HG03103 (cell line): ENCODE measurements at regions not wholly inside any gene's neighbourhood (a gene's known extent, or its start where the extent isn't known, plus 50 kb on each side); places are given as distances from the start of the nearest gene placed in this dataset.

Source experiments
- ATAC-seq: cut with Tn5 transposase; IDR thresholded peaks from one replicate; pipeline ENCODE4 v1.9.1; 2021; ENCODE audit warnings: low read depth; ENCODE audit not compliant: unreplicated experiment

DNA sequence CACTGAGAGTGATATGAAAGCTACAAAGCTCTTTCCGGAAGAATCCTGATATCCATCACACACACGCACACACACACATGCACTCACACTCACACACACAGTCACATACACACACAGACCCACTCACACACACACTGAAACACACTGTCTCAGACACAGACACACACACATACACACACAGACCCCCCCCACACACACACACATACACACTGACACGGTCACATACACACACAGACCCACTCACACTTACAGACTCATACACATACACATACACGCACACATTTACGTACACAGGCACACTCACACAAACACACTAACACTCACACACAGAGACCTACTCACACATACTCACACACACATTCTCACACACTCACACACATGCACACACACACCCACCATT lies 58.6 kb downstream of the LIG4 start:
- ATAC-seq = no peak

DNA sequence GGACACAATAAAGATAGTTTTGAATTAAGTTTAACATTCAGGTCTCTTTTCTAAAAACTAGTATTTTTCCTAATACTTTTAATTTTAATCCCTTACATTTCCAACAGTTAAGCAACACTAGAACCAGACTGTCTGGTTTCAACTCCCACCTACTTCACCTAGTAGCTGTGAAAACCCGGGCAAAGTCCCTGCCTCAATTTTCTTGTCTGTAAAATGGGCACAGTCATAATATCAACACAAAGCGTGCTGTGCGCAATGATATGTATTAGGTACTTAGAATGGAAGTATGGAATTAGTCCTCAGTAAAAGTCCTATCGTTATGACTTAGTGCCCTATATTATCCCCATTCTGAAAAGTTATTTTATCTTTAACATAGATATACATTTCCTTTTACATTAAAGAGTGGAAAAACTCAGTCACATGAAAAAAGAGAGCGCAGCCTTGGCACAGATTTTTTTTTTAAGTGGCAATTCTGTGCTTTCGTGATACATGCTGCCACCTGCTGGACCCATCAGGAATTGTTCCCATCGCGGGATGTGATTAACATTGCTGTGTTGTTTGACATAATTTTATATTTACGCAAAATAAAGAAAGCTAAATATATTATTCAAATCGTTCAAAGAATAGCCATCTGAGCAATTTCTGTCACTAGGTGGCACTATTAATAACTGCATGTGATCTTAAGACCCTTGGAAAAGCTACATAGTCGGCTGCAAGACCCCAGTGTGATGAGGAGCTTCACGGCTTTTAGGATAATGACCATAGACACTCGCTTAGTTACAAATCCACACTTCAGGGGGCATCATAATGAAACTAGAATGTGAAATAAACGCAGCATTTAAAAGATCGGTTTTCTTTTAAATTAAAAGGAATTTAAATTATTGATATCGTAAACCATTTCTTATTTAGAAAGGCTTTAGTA lies 59.9 kb downstream of the LIG4 start:
- peak; percentile 56 for ATAC-seq

DNA sequence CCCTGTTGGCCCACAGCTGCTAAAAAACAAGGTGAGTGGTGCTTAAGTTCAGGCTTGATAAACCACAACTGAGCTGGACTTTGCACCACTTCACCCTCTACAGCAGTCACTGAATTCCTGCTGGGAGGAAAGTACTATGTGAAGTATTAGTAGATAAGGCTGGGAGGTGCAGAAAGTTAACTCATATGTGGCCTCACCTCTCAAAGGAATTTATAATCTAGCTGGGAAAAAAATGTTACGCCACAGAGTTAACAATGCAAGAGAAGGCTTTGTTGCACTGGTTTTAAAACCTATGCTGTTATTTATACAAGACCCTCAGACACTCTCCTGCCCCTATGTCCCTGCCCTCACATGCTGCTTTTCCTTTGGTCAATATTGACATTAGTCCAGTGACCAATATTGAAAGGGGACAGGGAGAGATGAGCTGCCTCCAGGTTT lies 60.9 kb downstream of the LIG4 start:
- ATAC-seq = no peak

DNA sequence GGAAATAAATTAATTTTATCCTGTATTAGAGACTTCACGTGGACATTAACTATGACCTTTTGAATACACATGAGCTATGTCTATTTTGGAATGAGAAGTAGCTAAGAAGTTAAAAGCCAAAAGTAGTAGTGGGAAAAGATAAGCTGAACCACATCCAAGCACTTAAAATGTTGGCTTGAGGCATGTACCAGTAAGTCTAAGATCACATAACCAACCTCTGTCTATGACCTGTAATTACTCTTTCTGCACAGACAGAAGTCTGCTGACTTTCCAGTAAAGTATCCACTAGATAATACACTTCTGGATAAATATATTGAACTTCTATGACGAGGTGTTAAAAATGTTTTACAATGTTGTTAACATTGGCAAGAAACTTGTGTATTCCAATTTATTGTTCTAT lies 68.7 kb downstream of the LIG4 start:
- no peak for ATAC-seq

DNA sequence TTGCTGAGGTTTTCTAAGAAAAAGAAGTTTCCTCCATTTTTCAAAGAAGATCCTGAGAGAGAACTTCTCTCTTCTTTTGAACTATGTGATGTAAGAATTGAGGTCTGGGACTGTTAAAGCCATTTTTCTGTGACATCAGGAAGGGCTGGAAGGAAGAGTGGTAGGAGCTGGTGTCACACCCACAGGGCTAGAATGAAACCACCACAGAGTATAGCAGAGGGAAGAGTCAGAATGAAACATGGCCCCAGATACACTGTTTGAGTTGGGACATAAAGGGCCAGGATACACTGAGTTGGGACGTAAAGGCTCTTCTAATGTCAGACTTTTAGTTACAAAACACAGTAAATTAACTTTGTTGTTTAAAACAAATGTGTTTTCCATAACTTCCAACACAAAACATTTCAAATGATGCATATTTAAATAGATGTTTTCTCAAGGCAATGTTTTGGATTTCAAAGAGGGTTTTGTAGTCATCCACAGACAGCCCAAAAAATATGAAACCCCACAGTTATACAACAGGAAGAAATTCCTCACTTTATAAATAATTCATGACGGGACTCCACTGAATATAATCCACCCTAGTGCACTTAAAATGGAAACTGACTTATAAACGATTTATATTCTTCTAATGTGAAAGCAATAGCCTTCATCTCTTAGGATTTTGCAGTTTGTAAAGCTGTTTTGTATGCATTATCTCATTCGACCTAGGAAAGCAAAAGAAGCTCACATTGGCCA lies 72.5 kb downstream of the LIG4 start:
- ATAC-seq = no peak

DNA sequence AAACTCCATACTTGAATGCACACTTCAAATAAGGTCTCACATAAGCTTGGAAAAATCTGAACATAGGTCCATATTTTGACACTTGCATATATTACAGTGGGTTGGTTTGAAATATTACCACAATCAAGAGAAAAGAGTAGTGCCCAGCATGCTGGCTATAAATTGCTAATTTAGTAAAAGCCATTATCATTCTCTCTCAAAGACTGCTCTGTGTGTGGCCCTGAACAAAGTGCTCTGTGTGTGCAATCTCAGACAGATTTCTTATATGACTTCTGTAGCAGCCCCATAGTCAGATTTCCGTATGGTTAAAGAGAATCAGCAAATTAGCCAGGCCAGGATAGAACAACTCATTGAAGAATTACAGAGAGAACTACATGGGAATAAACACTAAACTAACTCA lies 78.2 kb downstream of the LIG4 start:
- no peak for ATAC-seq

DNA sequence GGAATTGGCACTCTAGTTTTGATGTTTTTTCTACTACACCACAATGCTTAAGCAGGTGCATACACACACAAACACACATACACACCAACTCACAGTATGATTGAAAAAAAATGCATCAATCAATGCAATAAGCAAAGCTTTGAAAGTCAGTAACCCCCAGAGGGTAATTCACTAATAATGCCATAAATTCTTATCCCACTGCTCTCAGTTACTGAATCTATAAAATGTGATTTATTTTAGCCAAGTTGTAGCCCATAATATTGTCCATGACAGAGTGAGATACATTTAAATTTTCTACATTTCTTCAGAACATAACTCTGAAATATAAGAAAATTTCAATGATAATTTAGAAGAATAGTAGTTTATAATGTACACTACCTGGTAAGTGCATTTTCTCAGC lies 87.9 kb downstream of the LIG4 start:
- no peak for ATAC-seq

DNA sequence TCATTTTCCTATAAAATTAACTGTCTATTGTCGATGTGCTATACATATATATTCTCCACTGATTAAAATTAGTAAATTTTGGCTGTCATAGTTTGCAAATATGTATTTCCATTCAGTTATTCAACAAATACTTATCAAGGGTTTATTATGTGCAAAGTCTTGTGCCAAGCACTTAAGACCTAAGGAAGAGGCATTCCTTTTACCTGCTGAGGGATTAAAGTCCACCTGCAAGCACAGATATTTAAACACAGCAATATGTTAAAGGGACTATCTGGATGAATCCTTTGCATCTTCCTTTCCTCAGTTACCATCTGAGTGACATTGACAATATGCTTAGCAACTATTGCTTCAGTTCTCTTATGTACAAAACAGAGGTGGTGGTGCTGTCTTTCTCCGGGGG lies 89.3 kb downstream of the LIG4 start:
- no peak for ATAC-seq

DNA sequence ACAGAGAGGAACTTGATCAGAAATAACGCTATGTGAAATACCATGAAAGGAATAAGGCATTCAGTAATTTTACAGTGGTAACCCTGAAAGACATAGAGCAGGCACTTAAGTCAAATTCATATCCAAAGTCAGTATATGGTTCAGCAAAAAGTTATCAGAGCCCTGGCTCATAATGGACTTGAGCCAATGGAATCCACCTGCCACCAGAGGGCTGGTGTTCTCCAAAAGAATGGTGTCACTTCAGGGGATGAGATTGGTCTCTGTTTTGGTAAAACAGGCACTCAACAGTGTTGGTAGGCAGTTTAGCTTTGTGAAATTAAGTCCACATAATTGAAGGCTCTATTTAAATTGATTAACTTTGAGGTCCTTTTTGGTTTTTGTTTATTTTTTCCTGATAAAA lies 93.9 kb downstream of the LIG4 start:
- no peak for ATAC-seq

DNA sequence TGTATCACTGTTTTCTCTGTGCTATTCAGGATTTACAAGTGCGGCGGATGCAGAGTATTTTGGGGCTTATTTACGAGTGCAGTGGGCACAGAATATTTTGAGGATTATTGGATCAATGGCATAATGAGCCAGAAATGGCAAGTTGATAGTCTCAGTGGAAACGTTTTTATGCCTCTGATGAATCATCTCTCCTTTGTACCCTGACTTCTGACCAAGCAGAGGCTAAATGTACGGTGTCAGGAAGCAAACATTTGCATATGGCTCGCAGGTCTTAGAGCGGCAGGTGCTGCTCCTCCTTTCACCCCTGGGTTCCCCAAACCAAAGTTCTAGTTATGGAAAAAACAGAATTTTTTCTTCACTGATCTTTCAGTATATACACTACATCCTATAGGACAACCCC lies 94.5 kb downstream of the LIG4 start:
- no peak for ATAC-seq

DNA sequence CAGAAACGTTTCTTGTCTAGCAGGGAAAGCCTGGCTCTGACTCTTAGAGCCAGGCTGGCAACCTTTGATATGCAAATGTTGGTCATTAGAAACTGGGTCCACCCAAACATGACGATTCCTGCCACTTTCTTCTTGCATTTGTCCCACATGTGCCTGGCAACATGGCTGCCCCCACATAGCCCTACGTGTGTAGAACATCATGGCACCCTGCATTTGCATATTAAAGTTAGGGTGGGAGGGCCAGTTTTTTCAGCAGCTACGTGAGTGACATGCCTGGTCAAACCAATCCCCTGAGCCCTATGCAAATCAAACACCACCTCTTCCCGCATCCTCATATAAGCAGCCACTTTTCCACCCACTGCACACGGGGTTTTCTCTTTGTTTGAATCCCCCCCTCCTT lies 95.0 kb downstream of the LIG4 start:
- no peak for ATAC-seq

DNA sequence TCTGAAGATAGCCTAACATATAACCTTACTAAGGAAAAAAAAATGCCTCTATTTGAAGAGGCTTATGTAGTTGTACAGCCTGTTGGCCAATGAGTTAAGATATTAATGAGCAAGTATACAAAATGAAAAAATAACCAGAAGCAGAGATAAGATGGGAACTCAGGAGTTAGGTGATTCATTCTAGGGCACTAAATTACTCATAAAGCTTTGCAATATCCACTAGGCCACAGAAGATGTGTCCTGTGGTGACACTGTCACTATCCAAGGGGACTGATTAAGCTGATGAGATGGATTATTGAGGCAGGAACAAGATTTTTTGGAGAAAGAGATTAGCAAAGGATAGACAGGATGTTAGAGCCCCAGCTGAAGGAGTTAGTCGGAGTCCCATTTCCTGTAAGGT lies 99.6 kb downstream of the LIG4 start:
- no peak for ATAC-seq

DNA sequence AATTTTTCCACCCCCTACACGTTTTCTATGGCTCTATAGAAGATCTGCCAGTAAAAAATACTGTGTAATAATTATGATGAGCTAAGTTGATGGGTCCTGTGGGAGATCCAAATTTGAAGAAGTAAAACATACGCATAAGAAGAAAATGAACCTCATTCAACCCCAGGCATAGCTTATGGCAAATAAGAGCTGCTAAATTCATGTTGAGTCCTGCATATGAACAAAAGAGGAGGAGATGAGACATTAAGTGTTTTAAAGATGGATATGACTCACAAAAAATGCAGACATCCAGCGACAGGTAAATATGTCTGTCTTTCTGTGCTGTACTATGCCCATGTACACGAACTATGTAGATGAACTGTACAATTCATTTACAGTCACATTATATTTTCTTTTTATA lies 101.9 kb downstream of the LIG4 start:
- no peak for ATAC-seq

DNA sequence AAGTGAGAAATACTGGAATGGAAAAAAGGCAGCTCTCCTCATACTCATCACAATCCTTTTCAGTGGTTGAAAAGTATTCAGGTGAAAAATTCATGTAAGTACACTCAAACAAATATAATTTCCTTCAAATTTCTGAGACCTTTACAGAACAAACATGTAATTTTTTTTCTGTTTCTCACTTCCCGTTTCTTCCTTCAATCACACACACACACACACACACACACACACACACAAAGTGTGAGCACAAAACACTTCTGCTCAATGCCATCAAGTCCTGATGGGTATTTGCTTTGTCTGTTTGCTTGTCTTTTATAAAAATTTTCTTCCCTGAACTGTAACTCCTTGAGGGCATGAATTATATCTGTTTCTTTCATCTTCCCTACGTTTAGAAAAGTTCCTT lies 110.6 kb downstream of the LIG4 start:
- no peak for ATAC-seq

DNA sequence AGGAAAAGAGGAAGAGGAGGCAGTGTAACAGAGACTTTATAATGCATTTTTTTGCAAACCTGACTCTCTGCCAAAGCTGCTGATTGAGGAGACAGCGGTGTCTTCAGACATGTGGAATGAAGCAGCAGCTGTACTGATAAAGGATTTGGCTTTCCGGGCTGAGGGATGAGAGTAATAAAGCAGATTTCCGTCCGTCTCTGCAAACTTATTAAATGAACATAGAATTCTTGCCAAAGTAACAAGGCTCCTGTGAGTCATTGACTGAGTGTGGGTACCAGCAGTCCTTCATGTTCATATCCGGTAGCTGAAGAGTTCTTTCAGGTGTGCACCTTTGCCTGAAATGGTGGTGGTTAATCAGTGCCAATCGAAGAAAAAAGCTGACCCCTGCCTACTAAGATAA lies 112.6 kb downstream of the LIG4 start:
- ATAC-seq = no peak

DNA sequence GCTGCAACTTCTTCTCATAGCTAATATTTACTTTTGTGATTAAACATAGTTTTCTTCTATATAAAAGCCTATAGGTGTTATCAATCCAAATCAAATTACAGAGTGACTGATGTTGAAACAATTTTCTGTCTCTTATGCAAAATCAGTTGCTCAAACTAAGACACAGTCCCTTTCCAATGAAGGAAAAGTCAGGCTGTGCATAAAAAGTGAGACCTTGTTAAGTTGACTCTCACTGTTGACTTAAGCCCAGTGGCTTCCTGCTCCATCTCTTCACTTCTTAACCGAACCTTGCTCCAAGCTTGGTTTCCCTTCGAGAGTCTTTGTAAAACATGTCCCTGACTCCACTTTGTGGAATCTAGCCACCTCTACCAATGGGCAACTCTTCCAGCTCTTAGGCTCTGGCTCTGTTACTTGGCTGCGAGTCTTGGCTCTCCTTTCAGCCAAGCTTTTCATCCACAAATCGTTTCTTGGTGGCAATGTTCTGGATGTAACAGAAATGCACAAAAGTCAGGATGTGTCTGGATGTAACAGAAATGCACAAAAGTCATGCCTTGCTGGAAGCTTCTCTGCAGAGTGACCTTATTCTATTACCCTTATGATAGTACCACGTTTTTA lies 118.9 kb downstream of the LIG4 start:
- ATAC-seq = no peak

DNA sequence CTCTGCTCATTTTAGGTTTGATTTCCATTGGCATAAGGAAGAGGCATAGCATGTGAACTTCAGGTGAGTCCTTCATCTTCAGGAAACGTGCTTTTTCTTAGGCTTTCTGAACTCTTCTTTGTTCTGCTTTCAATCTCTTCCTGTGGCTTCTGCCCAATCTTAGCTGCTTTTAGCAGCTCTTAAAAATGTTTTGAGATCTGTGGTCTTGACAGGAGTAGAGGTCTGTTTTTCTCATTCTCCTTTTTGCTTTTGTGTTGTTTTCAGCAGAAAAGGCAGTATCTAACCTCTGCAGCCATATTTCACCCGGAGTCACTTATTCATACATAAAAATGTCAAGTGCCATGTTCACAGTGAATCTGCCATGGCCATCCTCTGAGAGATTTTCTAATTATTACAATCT lies 120.3 kb downstream of the LIG4 start:
- ATAC-seq = no peak

DNA sequence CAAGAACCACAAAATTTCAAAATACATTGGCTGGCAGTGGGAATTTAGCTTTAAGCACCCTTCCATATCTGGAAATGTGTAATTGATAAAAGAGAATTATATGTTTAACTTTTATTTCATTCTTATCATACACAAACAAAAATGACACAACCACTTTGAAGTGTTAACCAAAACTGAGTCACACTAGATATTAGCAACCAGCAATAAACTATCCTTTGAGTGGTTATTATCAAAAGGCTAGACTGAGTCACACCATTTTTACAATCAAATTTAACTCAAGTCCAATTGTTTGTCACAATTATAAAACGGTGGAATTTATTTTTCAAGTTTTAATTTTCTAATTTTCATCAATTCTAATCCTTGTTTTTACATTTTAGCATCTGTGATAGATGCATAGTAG lies 121.7 kb downstream of the LIG4 start:
- ATAC-seq = no peak

DNA sequence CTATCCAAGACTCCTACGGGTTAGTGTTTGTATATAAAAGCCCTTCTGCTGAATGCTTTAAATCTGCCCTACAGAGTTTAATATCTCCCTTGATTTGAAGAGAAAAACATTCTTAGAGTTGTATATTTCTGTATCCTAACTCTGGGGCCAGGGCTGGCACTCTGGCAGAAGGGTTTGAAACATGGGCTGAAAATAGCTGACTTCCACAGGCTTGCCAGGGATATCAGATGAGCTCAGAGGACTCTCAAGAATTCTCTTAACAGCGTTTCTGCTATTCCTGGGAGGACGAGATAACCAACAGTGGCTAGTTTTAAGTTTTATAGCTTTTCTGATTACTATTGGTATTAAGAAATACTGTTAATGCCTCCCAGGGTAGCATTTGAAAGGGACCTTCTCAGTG lies 127.5 kb downstream of the LIG4 start:
- no peak for ATAC-seq

DNA sequence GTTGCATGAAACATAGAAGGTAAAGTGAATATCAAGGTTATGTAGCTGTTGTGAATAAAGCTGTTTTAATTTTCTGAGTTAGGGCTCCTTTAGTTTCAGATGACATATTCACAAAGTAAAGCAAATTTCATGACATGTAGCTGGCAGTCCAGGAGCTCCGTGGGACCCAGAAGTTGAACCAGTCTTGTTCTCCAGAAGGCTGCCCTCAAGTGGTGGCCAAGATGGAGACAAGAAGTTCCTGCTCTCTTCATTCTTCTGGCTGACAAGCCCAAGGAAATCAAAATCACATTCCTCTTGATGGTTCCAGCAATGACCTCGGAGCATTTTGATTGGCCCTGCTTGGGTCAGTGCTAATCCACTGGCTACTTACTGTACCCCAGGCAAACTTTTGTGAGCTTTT lies 128.7 kb downstream of the LIG4 start:
- ATAC-seq = no peak

DNA sequence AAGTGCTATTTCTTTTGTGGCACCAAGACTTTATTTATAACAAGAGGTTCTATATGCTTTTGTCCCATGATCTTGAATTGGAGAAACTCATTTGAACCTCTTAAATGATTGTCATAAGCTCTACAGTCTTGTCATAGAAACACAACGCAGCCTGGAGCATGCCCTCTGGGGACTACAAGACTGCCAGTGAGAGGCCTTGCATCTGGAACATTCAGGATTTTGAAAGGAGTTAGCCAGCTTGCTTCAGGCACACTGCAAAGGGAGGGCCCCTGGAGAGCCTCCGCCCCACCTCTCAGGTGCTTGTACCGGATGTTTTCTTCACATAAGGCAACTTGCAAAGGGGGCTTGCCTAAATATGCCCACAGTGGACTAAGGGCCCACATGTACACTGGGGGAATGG lies 130.5 kb downstream of the LIG4 start:
- ATAC-seq = no peak

DNA sequence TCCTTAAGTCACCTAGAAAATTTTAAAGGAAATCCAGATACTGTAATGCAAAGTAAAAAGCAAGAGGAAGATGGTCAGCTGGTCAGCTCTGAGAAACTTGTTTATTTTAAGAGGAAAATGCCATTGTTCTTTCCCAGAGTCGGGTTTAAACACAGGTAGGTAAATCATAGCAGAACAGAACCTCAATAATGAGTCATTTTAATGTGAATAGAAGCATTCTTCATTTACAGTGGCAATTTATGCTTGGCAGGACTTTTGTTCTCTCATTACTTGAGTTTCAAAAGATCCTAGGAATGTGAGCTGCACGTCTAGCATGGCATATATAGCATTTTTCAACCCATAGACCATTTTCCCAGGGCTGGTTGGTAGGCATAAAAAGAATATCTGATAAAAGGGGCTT lies 132.3 kb downstream of the LIG4 start:
- no peak for ATAC-seq
